ENCODE measurements at regions not wholly inside any gene's neighbourhood (a gene's known extent, or its start where the extent isn't known, plus 50 kb on each side); places are given as distances from the start of the nearest gene placed in this dataset.

DNA sequence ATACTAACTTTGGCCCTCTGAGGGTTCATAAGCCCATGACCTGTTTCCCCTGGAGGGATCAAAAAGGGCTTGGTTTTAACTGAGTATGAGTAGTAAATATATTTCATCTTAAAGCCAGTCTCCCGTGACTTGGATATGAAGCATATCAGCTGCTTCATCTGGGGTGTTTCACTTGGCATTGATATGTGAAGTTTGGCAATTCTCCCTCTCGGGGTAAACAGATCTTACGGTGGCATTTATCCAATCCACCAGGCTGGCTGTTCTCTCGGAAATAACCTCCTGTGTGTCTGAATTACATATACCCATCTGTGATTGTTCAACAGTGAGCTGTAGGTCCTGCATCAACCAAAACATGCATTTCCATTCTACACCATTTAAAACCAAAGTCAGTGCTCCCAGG is 130.7 kb downstream of the ADAM29 start:
- DNase-seq (ENCODE audit: low read depth in 1 of 2, low spot score in 1 of 2) (no peak), FAIRE-seq (no peak), ATAC-seq (no peak)
- TF ChIP-seq ZFP36 (IDR thresholded peaks at IDR 0.05; ENCODE audit: borderline replicate concordance, partially characterized antibody) = no peak
- no peak for TF ChIP-seq ZC3H11A (IDR thresholded peaks at IDR 0.05)
- no peak for TF ChIP-seq CHD4 (IDR thresholded peaks at IDR 0.05; ENCODE audit: borderline replicate concordance)
- no peak for TF ChIP-seq ZSCAN20 (CRISPR knock-in tag; IDR thresholded peaks at IDR 0.05)
- TF ChIP-seq, protein P1, sequence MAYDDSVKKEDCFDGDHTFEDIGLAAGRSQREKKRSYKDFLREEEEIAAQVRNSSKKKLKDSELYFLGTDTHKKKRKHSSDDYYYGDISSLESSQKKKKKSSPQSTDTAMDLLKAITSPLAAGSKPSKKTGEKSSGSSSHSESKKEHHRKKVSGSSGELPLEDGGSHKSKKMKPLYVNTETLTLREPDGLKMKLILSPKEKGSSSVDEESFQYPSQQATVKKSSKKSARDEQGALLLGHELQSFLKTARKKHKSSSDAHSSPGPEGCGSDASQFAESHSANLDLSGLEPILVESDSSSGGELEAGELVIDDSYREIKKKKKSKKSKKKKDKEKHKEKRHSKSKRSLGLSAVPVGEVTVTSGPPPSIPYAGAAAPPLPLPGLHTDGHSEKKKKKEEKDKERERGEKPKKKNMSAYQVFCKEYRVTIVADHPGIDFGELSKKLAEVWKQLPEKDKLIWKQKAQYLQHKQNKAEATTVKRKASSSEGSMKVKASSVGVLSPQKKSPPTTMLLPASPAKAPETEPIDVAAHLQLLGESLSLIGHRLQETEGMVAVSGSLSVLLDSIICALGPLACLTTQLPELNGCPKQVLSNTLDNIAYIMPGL (CRISPR knock-in tag; IDR thresholded peaks at IDR 0.05; ENCODE audit: borderline replicate concordance) = no peak
- TF ChIP-seq RCOR1 (IDR thresholded peaks at IDR 0.05; ENCODE audit: low read depth, low read length) = no peak
- no peak for TF ChIP-seq TFCP2L1 (CRISPR knock-in tag; IDR thresholded peaks at IDR 0.05)
- TF ChIP-seq JUNB (IDR thresholded peaks at IDR 0.05) = no peak
- TF ChIP-seq, protein P2, sequence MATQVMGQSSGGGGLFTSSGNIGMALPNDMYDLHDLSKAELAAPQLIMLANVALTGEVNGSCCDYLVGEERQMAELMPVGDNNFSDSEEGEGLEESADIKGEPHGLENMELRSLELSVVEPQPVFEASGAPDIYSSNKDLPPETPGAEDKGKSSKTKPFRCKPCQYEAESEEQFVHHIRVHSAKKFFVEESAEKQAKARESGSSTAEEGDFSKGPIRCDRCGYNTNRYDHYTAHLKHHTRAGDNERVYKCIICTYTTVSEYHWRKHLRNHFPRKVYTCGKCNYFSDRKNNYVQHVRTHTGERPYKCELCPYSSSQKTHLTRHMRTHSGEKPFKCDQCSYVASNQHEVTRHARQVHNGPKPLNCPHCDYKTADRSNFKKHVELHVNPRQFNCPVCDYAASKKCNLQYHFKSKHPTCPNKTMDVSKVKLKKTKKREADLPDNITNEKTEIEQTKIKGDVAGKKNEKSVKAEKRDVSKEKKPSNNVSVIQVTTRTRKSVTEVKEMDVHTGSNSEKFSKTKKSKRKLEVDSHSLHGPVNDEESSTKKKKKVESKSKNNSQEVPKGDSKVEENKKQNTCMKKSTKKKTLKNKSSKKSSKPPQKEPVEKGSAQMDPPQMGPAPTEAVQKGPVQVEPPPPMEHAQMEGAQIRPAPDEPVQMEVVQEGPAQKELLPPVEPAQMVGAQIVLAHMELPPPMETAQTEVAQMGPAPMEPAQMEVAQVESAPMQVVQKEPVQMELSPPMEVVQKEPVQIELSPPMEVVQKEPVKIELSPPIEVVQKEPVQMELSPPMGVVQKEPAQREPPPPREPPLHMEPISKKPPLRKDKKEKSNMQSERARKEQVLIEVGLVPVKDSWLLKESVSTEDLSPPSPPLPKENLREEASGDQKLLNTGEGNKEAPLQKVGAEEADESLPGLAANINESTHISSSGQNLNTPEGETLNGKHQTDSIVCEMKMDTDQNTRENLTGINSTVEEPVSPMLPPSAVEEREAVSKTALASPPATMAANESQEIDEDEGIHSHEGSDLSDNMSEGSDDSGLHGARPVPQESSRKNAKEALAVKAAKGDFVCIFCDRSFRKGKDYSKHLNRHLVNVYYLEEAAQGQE (IDR thresholded peaks at IDR 0.05) = no peak
- no peak for TF ChIP-seq CTCF (IDR thresholded peaks at IDR 0.05)
- TF ChIP-seq ESRRA (IDR thresholded peaks at IDR 0.05; ENCODE audit: borderline replicate concordance, low read length) = no peak
- no peak for TF ChIP-seq POLR2AphosphoS2 (conservative IDR thresholded peaks at IDR 0.05; ENCODE audit: low read length)
- TF ChIP-seq ZNF302 (CRISPR knock-in tag; IDR thresholded peaks at IDR 0.05) = no peak
- TF ChIP-seq HOXB5 (CRISPR knock-in tag; IDR thresholded peaks at IDR 0.05) = no peak
- TF ChIP-seq, protein P3, sequence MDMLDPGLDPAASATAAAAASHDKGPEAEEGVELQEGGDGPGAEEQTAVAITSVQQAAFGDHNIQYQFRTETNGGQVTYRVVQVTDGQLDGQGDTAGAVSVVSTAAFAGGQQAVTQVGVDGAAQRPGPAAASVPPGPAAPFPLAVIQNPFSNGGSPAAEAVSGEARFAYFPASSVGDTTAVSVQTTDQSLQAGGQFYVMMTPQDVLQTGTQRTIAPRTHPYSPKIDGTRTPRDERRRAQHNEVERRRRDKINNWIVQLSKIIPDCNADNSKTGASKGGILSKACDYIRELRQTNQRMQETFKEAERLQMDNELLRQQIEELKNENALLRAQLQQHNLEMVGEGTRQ (IDR thresholded peaks at IDR 0.05) = no peak
- TF ChIP-seq EHMT2 (IDR thresholded peaks at IDR 0.05; ENCODE audit: low read depth) = no peak
- no peak for TF ChIP-seq PHF8 (IDR thresholded peaks at IDR 0.05; ENCODE audit: borderline replicate concordance, low read depth)
- 61% methylated on average over 4 of the region's 4 CpGs for WGBS (ENCODE audit: missing lambda C conversion rate)
- no peaks in the 10 kb centered on the region for H3K9me3 ChIP-seq
- no peaks in the 10 kb centered on the region for H3K4me1 ChIP-seq
- ChIA-PET POLR2A (no interaction called here), CTCF (interaction anchor here (1.0 kb wide), 1 partner anchor 18 kb away, joined by 3 read pairs; no protein-coding TSS in a partner anchor)
- H3K4me2 ChIP-seq = no peak overlapping the region
- no peak overlapping the region for H3K4me3 ChIP-seq
- H3K27ac ChIP-seq = no peak overlapping the region

- no peak overlapping the region for H3K4me3 ChIP-seq
- no peaks in the 10 kb centered on the region for H3K9me3 ChIP-seq
- 22% methylated on average over 2 of the region's 2 CpGs for WGBS (ENCODE audit: missing lambda C conversion rate)
- no peak for TF ChIP-seq JUNB (IDR thresholded peaks at IDR 0.05)
- TF ChIP-seq NPAS2 (CRISPR knock-in tag; IDR thresholded peaks at IDR 0.05; ENCODE audit: borderline replicate concordance) = no peak
- TF ChIP-seq KDM5A (IDR thresholded peaks at IDR 0.05) = no peak
- H3K4me2 ChIP-seq = no peak overlapping the region
- DNase-seq (ENCODE audit: low read depth in 1 of 2, low spot score in 1 of 2) = no peak
- ATAC-seq = no peak
- H3K4me1 ChIP-seq = no peaks in the 10 kb centered on the region
- ChIA-PET POLR2A (no interaction called here), CTCF (no interaction called here)
- FAIRE-seq = no peak
- no peak overlapping the region for H3K27ac ChIP-seq
Measured at GRCh38 chr4:175051974-175052373, 133.8 kb downstream of the ADAM29 start.
